Amniotic stem cell (primary cell): ENCODE measurements at regions not wholly inside any gene's neighbourhood (a gene's known extent, or its start where the extent isn't known, plus 50 kb on each side); places are given as distances from the start of the nearest gene placed in this dataset.

Experiments used
- DNase-seq: peaks from one replicate; lab custom pipeline; 2025; lab: John Stamatoyannopoulos, UW

- no peak for DNase-seq
Observed at GRCh38 chr12:60337839-60338549, 742.2 kb downstream of the SLC16A7 start.

DNA sequence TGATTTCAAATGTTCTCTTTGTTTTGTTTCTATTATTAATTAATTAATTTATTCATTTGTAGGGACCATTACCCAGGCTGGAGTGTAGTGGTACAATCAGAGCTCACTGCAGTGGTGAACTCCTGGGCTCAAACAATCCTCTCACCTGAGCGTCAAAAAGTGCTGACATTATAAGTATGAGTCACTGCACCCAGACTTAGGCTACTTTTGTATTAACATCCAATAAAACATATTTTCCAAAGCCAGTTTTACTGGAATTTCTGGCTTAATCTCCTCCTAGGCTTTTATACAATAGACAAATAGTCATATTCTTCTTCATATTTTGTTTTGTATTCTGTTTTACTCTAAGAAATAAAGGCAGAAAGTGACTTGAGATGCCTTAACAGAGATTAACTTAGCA, 749.6 kb downstream of the SLC16A7 start:
- no peak for DNase-seq

DNA sequence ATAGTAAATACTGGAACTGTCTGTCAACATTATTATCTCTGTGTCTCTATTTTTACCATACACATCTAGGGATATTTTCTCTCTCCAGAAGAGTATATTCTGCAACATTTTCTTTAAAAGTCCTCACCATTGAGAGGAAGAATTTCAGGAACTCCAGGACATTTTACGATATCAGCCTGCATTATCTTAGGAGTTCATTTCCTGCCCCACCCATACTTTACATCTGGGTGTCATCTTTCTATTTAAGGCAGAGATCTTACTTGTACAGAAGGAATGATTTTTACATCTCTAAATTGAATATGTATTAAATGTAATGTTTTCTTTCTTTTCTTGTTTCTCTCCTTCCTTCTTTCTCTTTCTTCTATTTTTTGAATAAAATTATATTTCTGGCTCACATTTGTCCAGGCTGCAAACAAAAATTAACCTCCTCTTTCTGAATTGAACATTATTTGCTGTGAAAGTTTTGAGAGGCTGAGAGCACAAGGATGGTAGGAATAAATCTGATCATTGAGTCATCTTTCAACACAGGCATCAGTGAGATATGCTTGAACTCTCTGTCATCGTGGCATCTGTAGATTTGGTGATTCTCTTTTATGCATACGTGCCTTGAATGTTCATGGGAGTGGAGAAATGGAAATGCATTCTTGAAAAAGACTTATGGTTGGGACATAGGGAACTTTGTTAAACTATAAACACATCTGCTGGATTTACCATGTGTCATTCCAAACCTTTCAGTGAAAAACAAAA, 753.6 kb downstream of the SLC16A7 start:
- DNase-seq = no peak

DNA sequence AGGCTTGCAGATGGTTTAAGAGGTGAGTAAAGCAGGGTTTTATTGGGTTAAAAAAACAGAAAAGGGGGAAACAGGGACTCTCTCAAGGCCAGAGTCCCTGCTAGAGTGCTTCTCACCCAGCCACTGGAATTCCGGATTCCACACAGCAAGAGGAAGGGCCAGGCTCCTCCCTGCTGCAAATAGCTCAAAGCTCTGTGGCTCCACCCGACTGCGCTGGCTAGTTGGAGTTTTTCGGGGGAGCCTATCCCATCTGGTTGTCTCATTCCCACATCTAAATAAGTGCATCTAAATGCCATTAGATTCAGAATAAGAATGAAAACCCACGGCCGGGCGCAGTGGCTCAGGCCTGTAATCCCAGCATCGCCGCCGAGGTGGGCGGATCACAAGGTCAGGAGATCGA, 791.5 kb downstream of the SLC16A7 start:
- DNase-seq = no peak

- no peak for DNase-seq
Observed at GRCh38 chr12:60391051-60391450, 795.2 kb downstream of the SLC16A7 start.

DNA sequence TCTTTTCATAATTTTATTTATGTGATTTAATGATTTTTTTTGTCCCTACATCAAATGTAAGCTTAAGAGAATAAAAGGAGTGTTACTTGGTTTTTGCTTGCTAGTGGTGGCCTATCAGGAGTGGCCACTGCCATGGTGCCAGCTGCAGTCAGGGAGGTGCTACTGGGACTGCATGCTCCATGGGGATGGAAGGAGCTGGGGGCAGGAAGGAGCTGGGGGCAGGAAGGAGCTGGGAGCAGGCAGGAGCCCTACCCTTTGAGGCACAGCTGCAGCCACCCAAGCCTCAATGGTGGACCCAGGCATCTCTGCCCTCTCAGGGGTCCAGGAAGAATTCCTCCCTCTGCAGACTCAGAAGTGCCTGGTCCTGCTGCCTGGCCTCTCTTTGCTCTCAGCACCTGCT, 796.0 kb downstream of the SLC16A7 start:
- DNase-seq = no peak

GRCh38 chr12:60393093-60393492, 797.3 kb downstream of the SLC16A7 start:
- DNase-seq = no peak

- DNase-seq = peak; percentile 36
Observed at GRCh38 chr12:60394665-60395064, 798.8 kb downstream of the SLC16A7 start.

GRCh38 chr12:60398547-60398946, 802.7 kb downstream of the SLC16A7 start:
- DNase-seq = no peak

- no peak for DNase-seq
Observed at GRCh38 chr12:60399064-60399463, 803.2 kb downstream of the SLC16A7 start.

- DNase-seq = no peak
Observed at GRCh38 chr12:60402996-60403395, 807.2 kb downstream of the SLC16A7 start.

DNA sequence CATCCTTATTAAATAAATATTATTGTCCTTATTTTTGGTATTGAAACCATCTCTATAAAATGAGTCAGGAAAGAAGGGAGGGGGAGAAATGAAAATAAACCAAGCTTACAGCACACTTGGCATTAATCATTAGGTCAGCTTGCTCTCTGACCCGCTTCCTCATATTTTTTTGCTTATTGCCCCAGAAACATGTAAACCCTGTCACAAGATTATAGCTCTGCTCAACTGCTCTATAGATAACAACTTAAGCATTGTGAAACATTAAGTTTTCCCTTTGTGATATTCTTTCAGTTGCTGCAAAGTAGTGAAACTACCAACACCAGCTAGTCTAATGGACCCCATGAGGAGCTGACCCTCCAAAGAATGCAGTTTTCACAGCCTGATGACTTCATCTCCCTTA, 819.5 kb downstream of the SLC16A7 start:
- no peak for DNase-seq

DNA sequence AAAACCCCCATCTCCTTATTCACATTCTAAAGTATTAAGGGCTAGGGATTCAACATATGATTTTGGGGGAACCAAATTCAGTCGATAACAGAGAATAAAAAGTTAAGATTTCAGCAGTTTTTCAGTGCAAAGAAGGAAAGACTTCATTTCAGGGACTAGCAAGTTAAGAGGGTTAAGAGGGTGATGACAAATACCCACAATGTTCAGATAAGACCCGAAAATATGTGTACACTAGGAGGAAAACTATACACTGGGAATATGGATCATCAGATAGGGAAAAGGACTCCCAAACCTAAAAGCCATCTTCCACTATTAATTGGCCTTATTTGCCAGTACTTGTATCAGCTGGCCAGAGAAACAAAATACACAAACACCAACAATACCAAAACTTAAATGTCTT, 824.2 kb downstream of the SLC16A7 start:
- DNase-seq = no peak

- DNase-seq = no peak
Observed at GRCh38 chr12:60421741-60422140, 825.9 kb downstream of the SLC16A7 start.

- no peak for DNase-seq
Observed at GRCh38 chr12:60437297-60437696, 841.5 kb downstream of the SLC16A7 start.

DNA sequence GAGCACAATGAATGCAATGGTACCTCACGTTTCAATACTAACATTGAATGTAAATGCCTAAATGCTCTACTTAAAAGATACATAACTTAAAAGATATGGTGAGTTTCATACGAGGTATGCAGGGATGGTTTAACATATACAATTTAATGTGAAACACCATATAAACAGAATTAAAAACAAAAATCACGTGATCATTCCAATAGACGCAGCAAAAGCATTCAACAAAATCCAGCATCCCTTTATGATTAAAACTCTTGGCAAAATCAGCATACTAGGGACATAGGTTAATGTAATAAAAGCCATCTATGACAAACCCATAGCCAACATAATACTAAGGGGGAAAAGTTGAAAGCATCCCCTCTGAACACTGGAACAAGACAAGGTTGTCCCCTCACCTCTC, 845.7 kb downstream of the SLC16A7 start:
- DNase-seq = no peak

GRCh38 chr12:60451457-60451856, 855.6 kb downstream of the SLC16A7 start:
- no peak for DNase-seq

GRCh38 chr12:60465060-60465459, 869.2 kb downstream of the SLC16A7 start:
- no peak for DNase-seq

- no peak for DNase-seq
Observed at GRCh38 chr12:60468546-60468945, 872.7 kb downstream of the SLC16A7 start.

GRCh38 chr12:60475825-60476224, 880.0 kb downstream of the SLC16A7 start:
- no peak for DNase-seq

- no peak for DNase-seq
Observed at GRCh38 chr12:60487284-60487683, 891.5 kb downstream of the SLC16A7 start.

DNA sequence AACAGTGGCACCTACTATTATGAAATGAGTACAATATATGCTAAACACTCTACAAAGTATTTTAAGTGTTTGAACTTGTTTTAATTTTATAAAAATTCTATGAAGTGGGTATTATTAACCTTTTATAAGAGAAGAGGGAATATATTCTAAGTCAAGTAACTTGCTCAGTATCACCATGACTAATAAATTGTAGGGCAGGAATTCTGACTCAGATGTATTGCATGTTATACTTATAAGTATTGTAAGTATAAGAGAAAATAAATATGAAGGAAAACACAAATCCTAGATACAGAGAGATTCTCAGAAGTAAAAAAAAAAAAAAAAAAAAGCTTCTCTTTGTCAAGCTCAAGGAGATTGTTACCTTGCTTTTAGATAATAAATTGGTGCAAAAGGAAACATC, 893.2 kb downstream of the SLC16A7 start:
- DNase-seq = peak; percentile 9

GRCh38 chr12:60494244-60494643, 898.4 kb downstream of the SLC16A7 start:
- DNase-seq = peak; percentile 19

GRCh38 chr12:60498656-60499055, 902.8 kb downstream of the SLC16A7 start:
- no peak for DNase-seq
